ENCODE measurements at regions not wholly inside any gene's neighbourhood (a gene's known extent, or its start where the extent isn't known, plus 50 kb on each side); places are given as distances from the start of the nearest gene placed in this dataset.

- H3K9me3 Mint-ChIP-seq: peaks cover 0 to 10% (median 2%) of the 10 kb centered on the region in 7 donors
- Histone ChIP-seq H2AFZ (ENCODE audit: insufficient read depth, low read depth, low read length, poor library complexity, severe bottlenecking) (no peak overlapping the region), H3K9ac (ENCODE audit: insufficient read depth, low read length, poor library complexity, severe bottlenecking) (no peak overlapping the region), H3K4me3 (replicated peaks in 1 of 3; ENCODE audit: low read depth in 2 of 3, low read length in 3 of 3) (no peak overlapping the region), H3K79me2 (ENCODE audit: insufficient read depth, low read length) (no peaks in the 10 kb centered on the region), H3K27me3 (ENCODE audit: control insufficient read depth in 2 of 2, insufficient read depth in 2 of 2, low read length in 2 of 2) (no peaks in the 10 kb centered on the region), H4K20me1 (ENCODE audit: insufficient read depth, low read length) (no peaks in the 10 kb centered on the region), H3K9me3 (replicated peaks in 1 of 2; ENCODE audit: control insufficient read depth in 1 of 2, insufficient read depth in 1 of 2, low read length in 2 of 2) (no peaks in the 10 kb centered on the region), H3K4me1 (ENCODE audit: control insufficient read depth in 1 of 2, insufficient read depth in 2 of 2, low read length in 2 of 2) (no peaks in the 10 kb centered on the region), H3K4me2 (replicated peaks; ENCODE audit: extremely low read depth, low read length, poor library complexity, severe bottlenecking) (no peak overlapping the region), H3K36me3 (replicated peaks in 1 of 2; ENCODE audit: control insufficient read depth in 1 of 2, insufficient read depth in 2 of 2, low read length in 2 of 2) (no peaks in the 10 kb centered on the region), H3K27ac (ENCODE audit: low read depth in 1 of 2, low read length in 2 of 2) (no peak overlapping the region)
- no peak for TF ChIP-seq CTCF (IDR thresholded peaks at IDR 0.05)
- H3K4me1 Mint-ChIP-seq: no peaks in the 10 kb centered on the region
- H3K36me3 Mint-ChIP-seq: no peaks in the 10 kb centered on the region
- no CpG with 5 or more reads among the region's 1 CpG for WGBS (ENCODE audit: insufficient coverage)
- no peak for DNase-seq
- no peak overlapping the region for H3K4me3 Mint-ChIP-seq
- H3K27me3 Mint-ChIP-seq (ENCODE audit: low read depth in 3 of 3): peaks cover 0 to 1% (median 0%) of the 10 kb centered on the region in 3 donors
- intact Hi-C loops (cut with micrococcal nuclease): no loop called here
- H3K27ac Mint-ChIP-seq: no peak overlapping the region
Measured at GRCh38 chr2:223431479-223431878, 170.7 kb downstream of the SCG2 start.

- H3K27ac Mint-ChIP-seq: no peak overlapping the region
- WGBS (ENCODE audit: insufficient coverage): 17% methylated on average over 1 of the region's 5 CpGs
- no peak for TF ChIP-seq CTCF (IDR thresholded peaks at IDR 0.05)
- Histone ChIP-seq H3K4me2 (replicated peaks; ENCODE audit: extremely low read depth, low read length, poor library complexity, severe bottlenecking) (no peak overlapping the region), H2AFZ (ENCODE audit: insufficient read depth, low read depth, low read length, poor library complexity, severe bottlenecking) (no peak overlapping the region), H3K4me1 (ENCODE audit: control insufficient read depth in 1 of 2, insufficient read depth in 2 of 2, low read length in 2 of 2) (no peaks in the 10 kb centered on the region), H3K79me2 (ENCODE audit: insufficient read depth, low read length) (no peaks in the 10 kb centered on the region), H3K27me3 (ENCODE audit: control insufficient read depth in 2 of 2, insufficient read depth in 2 of 2, low read length in 2 of 2) (no peaks in the 10 kb centered on the region), H3K36me3 (replicated peaks in 1 of 2; ENCODE audit: control insufficient read depth in 1 of 2, insufficient read depth in 2 of 2, low read length in 2 of 2) (no peaks in the 10 kb centered on the region), H4K20me1 (ENCODE audit: insufficient read depth, low read length) (no peaks in the 10 kb centered on the region), H3K9ac (ENCODE audit: insufficient read depth, low read length, poor library complexity, severe bottlenecking) (no peak overlapping the region), H3K9me3 (replicated peaks in 1 of 2; ENCODE audit: control insufficient read depth in 1 of 2, insufficient read depth in 1 of 2, low read length in 2 of 2) (no peaks in the 10 kb centered on the region), H3K4me3 (replicated peaks in 1 of 3; ENCODE audit: low read depth in 2 of 3, low read length in 3 of 3) (no peak overlapping the region), H3K27ac (ENCODE audit: low read depth in 1 of 2, low read length in 2 of 2) (no peak overlapping the region)
- no peaks in the 10 kb centered on the region for H3K36me3 Mint-ChIP-seq
- intact Hi-C loops (cut with micrococcal nuclease): no loop called here
- H3K4me1 Mint-ChIP-seq: no peaks in the 10 kb centered on the region
- peaks cover 0 to 4% (median 3%) of the 10 kb centered on the region in 7 donors for H3K9me3 Mint-ChIP-seq
- no peak overlapping the region for H3K4me3 Mint-ChIP-seq
- DNase-seq: no peak
- H3K27me3 Mint-ChIP-seq (ENCODE audit: low read depth in 3 of 3): peaks cover 0 to 3% (median 0%) of the 10 kb centered on the region in 3 donors
Measured at GRCh38 chr2:223433461-223433860, 168.7 kb downstream of the SCG2 start.
